ENCODE measurements at regions not wholly inside any gene's neighbourhood (a gene's known extent, or its start where the extent isn't known, plus 50 kb on each side); places are given as distances from the start of the nearest gene placed in this dataset.

DNA sequence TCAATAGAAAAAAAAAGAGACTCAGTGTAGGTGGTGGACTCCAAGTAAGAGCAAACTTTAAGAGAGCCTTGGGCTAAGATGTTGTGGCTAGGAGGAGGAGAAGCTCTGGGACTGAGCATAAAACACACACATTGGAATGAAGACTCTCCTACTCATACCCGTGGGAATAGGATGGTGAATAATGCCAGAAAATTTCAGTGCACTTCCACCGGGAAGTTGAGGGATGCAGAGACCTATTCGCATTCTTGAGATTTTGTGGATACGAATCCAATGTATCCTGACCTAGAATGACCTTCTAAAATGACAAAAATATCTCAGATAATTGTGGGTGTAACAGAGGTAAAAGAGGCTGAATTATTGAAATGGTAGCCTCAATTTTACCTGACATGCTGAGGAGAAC, 388.7 kb upstream of the SGO1 start:
- H3K9ac ChIP-seq (ENCODE audit: low read depth, low read length, poor library complexity, severe bottlenecking) = no peak overlapping the region
- no peaks in the 10 kb centered on the region for H3K9me2 ChIP-seq (replicated peaks; ENCODE audit: low read depth, low read length)
- H3K4me1 ChIP-seq (ENCODE audit: insufficient read depth, low read length, poor library complexity, severe bottlenecking) = no peaks in the 10 kb centered on the region
- no peak overlapping the region for H3K4me3 ChIP-seq (ENCODE audit: low read length, poor library complexity, severe bottlenecking)
- no peaks in the 10 kb centered on the region for H4K20me1 ChIP-seq (ENCODE audit: insufficient read depth, low read length, poor library complexity, severe bottlenecking)
- no peak overlapping the region for H2AFZ ChIP-seq (ENCODE audit: low read length)
- no peaks in the 10 kb centered on the region for H3K36me3 ChIP-seq (ENCODE audit: insufficient read depth, low read length)
- H3K79me2 ChIP-seq (ENCODE audit: insufficient read depth, low read length) = no peaks in the 10 kb centered on the region
- no peaks in the 10 kb centered on the region for H3K9me3 ChIP-seq (ENCODE audit: insufficient read depth, low read depth, low read length)
- H3K27me3 ChIP-seq (ENCODE audit: insufficient read depth, low read length, poor library complexity, severe bottlenecking) = no peaks in the 10 kb centered on the region
- H3K4me2 ChIP-seq (ENCODE audit: low read depth, low read length, poor library complexity, severe bottlenecking) = no peak overlapping the region
- TF ChIP-seq EZH2phosphoT487 (IDR thresholded peaks at IDR 0.05; ENCODE audit: borderline replicate concordance) (no peak), CTCF (conservative IDR thresholded peaks at IDR 0.05; ENCODE audit: low read length) (no peak)
- H3F3A ChIP-seq (ENCODE audit: low read depth) = no peaks in the 10 kb centered on the region

DNA sequence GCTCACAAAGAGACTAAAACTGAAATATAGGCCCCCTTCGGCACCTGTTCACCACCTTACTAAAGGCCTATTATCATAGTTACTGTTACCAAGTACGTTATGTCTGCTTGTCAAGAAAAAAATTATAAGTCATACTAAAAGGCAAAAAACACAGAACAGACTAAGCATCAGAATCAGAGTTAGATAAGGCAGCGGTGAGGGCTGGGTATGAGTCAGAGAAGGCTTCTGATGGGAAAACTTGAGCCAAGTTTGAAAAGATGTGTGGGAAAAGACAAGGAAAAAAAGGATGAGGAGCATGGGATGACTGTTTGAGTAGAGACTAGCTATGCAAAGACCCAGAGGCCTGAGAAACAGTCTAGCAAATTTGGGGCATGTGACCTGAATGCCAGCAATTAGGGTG, 387.2 kb upstream of the SGO1 start:
- Histone ChIP-seq H3F3A (ENCODE audit: low read depth) (no peaks in the 10 kb centered on the region), H3K79me2 (ENCODE audit: insufficient read depth, low read length) (no peaks in the 10 kb centered on the region), H3K9me2 (replicated peaks; ENCODE audit: low read depth, low read length) (no peaks in the 10 kb centered on the region), H3K4me2 (ENCODE audit: low read depth, low read length, poor library complexity, severe bottlenecking) (no peak overlapping the region), H3K27me3 (ENCODE audit: insufficient read depth, low read length, poor library complexity, severe bottlenecking) (no peaks in the 10 kb centered on the region), H2AFZ (ENCODE audit: low read length) (no peak overlapping the region), H3K9me3 (ENCODE audit: insufficient read depth, low read depth, low read length) (no peaks in the 10 kb centered on the region), H3K9ac (ENCODE audit: low read depth, low read length, poor library complexity, severe bottlenecking) (no peak overlapping the region), H3K36me3 (ENCODE audit: insufficient read depth, low read length) (no peaks in the 10 kb centered on the region), H3K4me1 (ENCODE audit: insufficient read depth, low read length, poor library complexity, severe bottlenecking) (no peaks in the 10 kb centered on the region), H3K4me3 (ENCODE audit: low read length, poor library complexity, severe bottlenecking) (no peak overlapping the region), H4K20me1 (ENCODE audit: insufficient read depth, low read length, poor library complexity, severe bottlenecking) (no peaks in the 10 kb centered on the region)
- TF ChIP-seq CTCF (conservative IDR thresholded peaks at IDR 0.05; ENCODE audit: low read length) (no peak), EZH2phosphoT487 (IDR thresholded peaks at IDR 0.05; ENCODE audit: borderline replicate concordance) (no peak)

DNA sequence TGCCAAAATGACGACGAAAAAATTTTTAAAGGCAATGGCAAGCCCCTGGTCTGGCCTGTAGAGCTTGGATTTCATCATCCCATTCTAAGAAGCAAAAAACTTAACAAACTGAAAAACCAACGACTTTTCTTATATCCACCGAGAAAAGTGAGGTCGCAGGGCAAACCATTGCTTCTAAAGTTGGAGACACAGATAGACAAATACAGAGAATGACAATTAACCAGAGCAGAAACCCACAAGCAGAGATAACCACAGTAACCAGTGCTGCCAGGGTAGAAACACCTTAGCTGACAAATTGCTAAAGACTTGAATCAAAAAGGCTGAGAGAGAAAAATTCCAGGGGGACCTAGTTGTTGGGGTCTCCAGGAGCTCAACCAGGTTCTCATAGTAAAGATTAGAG, 386.5 kb upstream of the SGO1 start:
- H2AFZ ChIP-seq (ENCODE audit: low read length) = no peak overlapping the region
- no peak overlapping the region for H3K4me2 ChIP-seq (ENCODE audit: low read depth, low read length, poor library complexity, severe bottlenecking)
- no peaks in the 10 kb centered on the region for H3K9me2 ChIP-seq (replicated peaks; ENCODE audit: low read depth, low read length)
- H3K9ac ChIP-seq (ENCODE audit: low read depth, low read length, poor library complexity, severe bottlenecking) = no peak overlapping the region
- H3K4me1 ChIP-seq (ENCODE audit: insufficient read depth, low read length, poor library complexity, severe bottlenecking) = no peaks in the 10 kb centered on the region
- H3K9me3 ChIP-seq (ENCODE audit: insufficient read depth, low read depth, low read length) = no peaks in the 10 kb centered on the region
- no peaks in the 10 kb centered on the region for H3F3A ChIP-seq (ENCODE audit: low read depth)
- H4K20me1 ChIP-seq (ENCODE audit: insufficient read depth, low read length, poor library complexity, severe bottlenecking) = no peaks in the 10 kb centered on the region
- no peak overlapping the region for H3K4me3 ChIP-seq (ENCODE audit: low read length, poor library complexity, severe bottlenecking)
- TF ChIP-seq EZH2phosphoT487 (IDR thresholded peaks at IDR 0.05; ENCODE audit: borderline replicate concordance) = no peak
- no peak for TF ChIP-seq CTCF (conservative IDR thresholded peaks at IDR 0.05; ENCODE audit: low read length)
- H3K36me3 ChIP-seq (ENCODE audit: insufficient read depth, low read length) = no peaks in the 10 kb centered on the region
- H3K79me2 ChIP-seq (ENCODE audit: insufficient read depth, low read length) = no peaks in the 10 kb centered on the region
- H3K27me3 ChIP-seq (ENCODE audit: insufficient read depth, low read length, poor library complexity, severe bottlenecking) = no peaks in the 10 kb centered on the region

All from Loucy (cell line).